Transverse colon (tissue), 4 donors: ENCODE measurements at regions not wholly inside any gene's neighbourhood (a gene's known extent, or its start where the extent isn't known, plus 50 kb on each side); places are given as distances from the start of the nearest gene placed in this dataset.

Source experiments
- CTCF ChIP-seq, 5 experiments: fragments of 200-600 bp in 3 of 5; fragments of 450-650 bp in 2 of 5; sonication (generic) in 3 of 5; IDR thresholded peaks; 1 replicate in 2 of 5; 2 replicates in 3 of 5; pipeline ENCODE4 v1.5.1; 2016 to 2017; ENCODE audit warnings: antibody characterized with exemption in 5 of 5, inconsistent platforms in 3 of 5, mild to moderate bottlenecking in 2 of 5, moderate library complexity in 1 of 5
- EP300 ChIP-seq: sonication (generic); formaldehyde crosslinking; IDR thresholded peaks from one replicate; pipeline ENCODE4 v1.6.1; 2017; ENCODE audit warnings: antibody characterized with exemption, low read depth
- POLR2A ChIP-seq: fragments of 450-650 bp; IDR thresholded peaks from one replicate; pipeline ENCODE4 v1.6.1; 2016; ENCODE audit warnings: antibody characterized with exemption, mild to moderate bottlenecking, moderate library complexity
- POLR2AphosphoS5 ChIP-seq, 3 donors: sonication (generic); formaldehyde crosslinking; IDR thresholded peaks; one replicate each; pipeline ENCODE4 v1.6.1; 2016; ENCODE audit warnings: antibody characterized with exemption in 3 of 3

DNA sequence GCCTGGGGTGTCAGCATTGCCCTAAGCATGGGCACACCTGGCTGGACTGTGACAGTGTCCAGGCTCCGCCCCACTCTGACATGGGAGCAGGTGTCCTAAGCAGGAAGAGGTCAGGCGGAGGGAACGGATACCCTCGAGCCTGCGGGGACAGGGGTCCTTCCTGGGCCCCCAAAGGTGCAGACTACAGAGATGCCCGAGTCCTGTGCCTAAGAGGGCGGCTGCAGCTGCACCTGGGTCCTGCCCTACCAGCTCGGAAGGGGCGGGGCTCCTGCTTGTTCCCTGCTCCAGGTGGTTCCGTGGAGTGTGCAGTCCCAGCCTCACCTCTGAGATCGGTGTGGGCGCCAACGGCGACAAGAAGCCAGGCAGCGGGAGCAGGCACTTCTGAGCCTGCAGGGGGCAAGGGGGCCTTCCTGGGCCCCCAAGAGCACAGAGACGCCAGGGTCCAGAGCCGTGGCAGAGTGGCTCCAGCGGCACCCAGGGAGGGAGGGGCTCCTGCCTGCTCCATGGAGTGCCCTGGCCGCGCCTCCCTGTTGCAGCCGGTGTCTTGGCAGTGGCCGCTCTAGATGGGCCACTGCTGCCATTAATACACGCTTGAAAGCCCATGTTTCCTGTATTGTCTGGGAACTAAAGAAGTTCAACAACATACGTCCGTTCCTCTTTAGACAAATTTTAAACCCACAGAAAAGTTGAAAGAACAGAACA is 64.5 kb upstream of the CACNA2D1 start:
- TF ChIP-seq POLR2AphosphoS5 (IDR thresholded peaks at IDR 0.05) (no peak), CTCF (IDR thresholded peaks at IDR 0.05) (no peak), POLR2A (no peak), EP300 (no peak)
